HG02678 (cell line): ENCODE measurements at regions not wholly inside any gene's neighbourhood (a gene's known extent, or its start where the extent isn't known, plus 50 kb on each side); places are given as distances from the start of the nearest gene placed in this dataset.

Experiments
- ATAC-seq: cut with Tn5 transposase; IDR thresholded peaks from one replicate; pipeline ENCODE4 v1.9.1; 2021; ENCODE audit warnings: mild to moderate bottlenecking, moderate library complexity; ENCODE audit not compliant: unreplicated experiment

GRCh38 chr2:21599417-21599816 lies 475.6 kb downstream of the TDRD15 start:
- no peak for ATAC-seq

- no peak for ATAC-seq
Observed at GRCh38 chr2:21602789-21603188, 479.0 kb downstream of the TDRD15 start.

- ATAC-seq = no peak
Observed at GRCh38 chr2:21607572-21607971, 483.8 kb downstream of the TDRD15 start.

GRCh38 chr2:21610304-21610703 lies 486.5 kb downstream of the TDRD15 start:
- ATAC-seq = no peak

GRCh38 chr2:21617885-21618434 lies 494.2 kb downstream of the TDRD15 start:
- ATAC-seq = no peak

GRCh38 chr2:21620771-21621170 lies 497.0 kb downstream of the TDRD15 start:
- no peak for ATAC-seq

GRCh38 chr2:21627938-21628337 lies 504.2 kb downstream of the TDRD15 start:
- ATAC-seq = no peak

GRCh38 chr2:21633015-21633414 lies 509.2 kb downstream of the TDRD15 start:
- no peak for ATAC-seq

- no peak for ATAC-seq
Observed at GRCh38 chr2:21633466-21633865, 509.7 kb downstream of the TDRD15 start.

- no peak for ATAC-seq
Observed at GRCh38 chr2:21633911-21634310, 510.1 kb downstream of the TDRD15 start.

GRCh38 chr2:21640046-21640445 lies 516.3 kb downstream of the TDRD15 start:
- no peak for ATAC-seq

- ATAC-seq = no peak
Observed at GRCh38 chr2:21642647-21643046, 518.9 kb downstream of the TDRD15 start.

GRCh38 chr2:21643180-21643579 lies 519.4 kb downstream of the TDRD15 start:
- ATAC-seq = no peak

GRCh38 chr2:21644266-21644665 lies 520.5 kb downstream of the TDRD15 start:
- ATAC-seq = no peak

GRCh38 chr2:21646345-21646744 lies 522.6 kb downstream of the TDRD15 start:
- ATAC-seq = no peak

GRCh38 chr2:21650569-21650968 lies 526.8 kb downstream of the TDRD15 start:
- no peak for ATAC-seq

- ATAC-seq = no peak
Observed at GRCh38 chr2:21655136-21655535, 531.4 kb downstream of the TDRD15 start.

GRCh38 chr2:21656330-21657075 lies 532.7 kb downstream of the TDRD15 start:
- no peak for ATAC-seq

- no peak for ATAC-seq
Observed at GRCh38 chr2:21657445-21657844, 533.7 kb downstream of the TDRD15 start.

- ATAC-seq = no peak
Observed at GRCh38 chr2:21658269-21658668, 534.5 kb downstream of the TDRD15 start.

GRCh38 chr2:21658907-21659477 lies 535.2 kb downstream of the TDRD15 start:
- ATAC-seq = no peak

- ATAC-seq = no peak
Observed at GRCh38 chr2:21664083-21664482, 540.3 kb downstream of the TDRD15 start.
